Endodermal cell (in vitro differentiated cells): ENCODE measurements at regions not wholly inside any gene's neighbourhood (a gene's known extent, or its start where the extent isn't known, plus 50 kb on each side); places are given as distances from the start of the nearest gene placed in this dataset.

Experiments used
- DNase-seq: peaks from one replicate; pipeline ENCODE4 v3.0.0-alpha.2; 2017
- H3K27ac ChIP-seq: 2 replicates; pipeline ENCODE4 v1.5.1; 2013; ENCODE audit warnings: mild to moderate bottlenecking, low read depth, low read length, moderate library complexity
- H3K27me3 ChIP-seq: 2 replicates; pipeline ENCODE4 v1.6.1; 2013; ENCODE audit warnings: mild to moderate bottlenecking, low read length, moderate library complexity; ENCODE audit not compliant: insufficient read depth, control insufficient read depth, poor library complexity, severe bottlenecking
- H3K36me3 ChIP-seq: 2 replicates; pipeline ENCODE4 v1.7.0; 2013; ENCODE audit warnings: mild to moderate bottlenecking, low read length, moderate library complexity; ENCODE audit not compliant: control insufficient read depth, insufficient read depth
- H3K4me1 ChIP-seq: one replicate; pipeline ENCODE4 v1.7.0; 2013; ENCODE audit warnings: low read length; ENCODE audit not compliant: control insufficient read depth, insufficient read depth
- H3K4me3 ChIP-seq: 2 replicates; pipeline ENCODE4 v1.5.1; 2013; ENCODE audit warnings: mild to moderate bottlenecking, low read length, moderate library complexity
- H3K9ac ChIP-seq: 2 replicates; pipeline ENCODE4 v1.6.1; 2013; ENCODE audit warnings: mild to moderate bottlenecking, low read length, moderate library complexity; ENCODE audit not compliant: poor library complexity, severe bottlenecking; ENCODE audit errors: extremely low read depth
- H3K9me3 ChIP-seq: 2 replicates; pipeline ENCODE4 v1.6.1; 2013; ENCODE audit warnings: mild to moderate bottlenecking, low read length, moderate library complexity; ENCODE audit not compliant: control insufficient read depth
- H3K27ac Mint-ChIP-seq: 2 replicates; pipeline ENCODE4 v1.8.0; 2020; ENCODE audit warnings: mixed read lengths
- H3K27me3 Mint-ChIP-seq: 2 replicates; pipeline ENCODE4 v1.8.0; 2021; ENCODE audit warnings: mild to moderate bottlenecking, mixed read lengths; ENCODE audit not compliant: insufficient read depth
- H3K36me3 Mint-ChIP-seq: 2 replicates; pipeline ENCODE4 v1.8.0; 2020; ENCODE audit warnings: low read depth, mixed read lengths
- H3K4me1 Mint-ChIP-seq: 2 replicates; pipeline ENCODE4 v1.8.0; 2020; ENCODE audit warnings: mixed read lengths
- H3K4me3 Mint-ChIP-seq: 2 replicates; pipeline ENCODE4 v1.8.0; 2020; ENCODE audit warnings: mild to moderate bottlenecking, moderate library complexity, mixed read lengths
- H3K9me3 Mint-ChIP-seq: 2 replicates; pipeline ENCODE4 v1.8.0; 2020; ENCODE audit warnings: mild to moderate bottlenecking, mixed read lengths
- WGBS, 2 experiments: methylation state at CpG; one replicate each; pipeline versions ENCODE4 v1.1.5 to v1.1.7; 2013; ENCODE audit warnings: missing lambda C conversion rate in 2 of 2, mixed read lengths in 1 of 2; ENCODE audit not compliant: insufficient coverage in 1 of 2, insufficient read length in 1 of 2; 5-methylcytosine and 5-hydroxymethylcytosine counted together
- TF ChIP-seq, protein P1 (sequence below): fragments of 200-600 bp; sonication (generic); conservative IDR thresholded peaks from 2 replicates; pipeline ENCODE4 v1.5.0; 2021; ENCODE audit warnings: antibody characterized with exemption, mild to moderate bottlenecking

DNA sequence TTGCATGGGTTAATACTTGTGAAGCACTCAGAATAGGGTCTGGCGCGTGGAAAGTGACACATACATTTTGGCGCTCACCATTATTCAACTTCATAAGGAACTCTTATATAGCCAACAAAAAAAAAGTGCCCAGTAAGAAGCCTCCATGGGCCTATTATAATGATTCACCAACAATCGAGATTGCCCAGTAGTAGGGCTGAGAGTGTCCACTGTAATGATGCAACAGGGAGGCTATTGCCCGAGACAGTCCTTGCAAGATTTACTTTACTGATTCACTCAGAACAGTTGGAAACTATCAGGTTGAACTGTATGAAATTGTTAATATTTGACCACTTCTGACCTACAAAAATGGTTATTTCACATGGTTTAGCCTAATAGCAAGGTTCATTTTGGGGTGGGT lies 86.0 kb downstream of the PJA1 start:
- Histone ChIP-seq H3K4me1 (peaks cover 2% of the 10 kb centered on the region), H3K9me3 (no peaks in the 10 kb centered on the region), H3K27ac (no peak overlapping the region), H3K27me3 (no peaks in the 10 kb centered on the region), H3K36me3 (no peaks in the 10 kb centered on the region), H3K9ac (no peak overlapping the region), H3K4me3 (no peak overlapping the region)
- H3K4me1 Mint-ChIP-seq = peaks cover 6% of the 10 kb centered on the region
- DNase-seq = no peak
- H3K27ac Mint-ChIP-seq = no peak overlapping the region
- peaks cover 41% of the 10 kb centered on the region for H3K9me3 Mint-ChIP-seq
- H3K27me3 Mint-ChIP-seq = no peaks in the 10 kb centered on the region
- no peaks in the 10 kb centered on the region for H3K36me3 Mint-ChIP-seq
- 84 to 93% methylated on average over 2 to 5 of the region's 5 CpGs for whole genome bisulfite sequencing, 2 experiments
- no peak overlapping the region for H3K4me3 Mint-ChIP-seq
- TF ChIP-seq, protein P1, sequence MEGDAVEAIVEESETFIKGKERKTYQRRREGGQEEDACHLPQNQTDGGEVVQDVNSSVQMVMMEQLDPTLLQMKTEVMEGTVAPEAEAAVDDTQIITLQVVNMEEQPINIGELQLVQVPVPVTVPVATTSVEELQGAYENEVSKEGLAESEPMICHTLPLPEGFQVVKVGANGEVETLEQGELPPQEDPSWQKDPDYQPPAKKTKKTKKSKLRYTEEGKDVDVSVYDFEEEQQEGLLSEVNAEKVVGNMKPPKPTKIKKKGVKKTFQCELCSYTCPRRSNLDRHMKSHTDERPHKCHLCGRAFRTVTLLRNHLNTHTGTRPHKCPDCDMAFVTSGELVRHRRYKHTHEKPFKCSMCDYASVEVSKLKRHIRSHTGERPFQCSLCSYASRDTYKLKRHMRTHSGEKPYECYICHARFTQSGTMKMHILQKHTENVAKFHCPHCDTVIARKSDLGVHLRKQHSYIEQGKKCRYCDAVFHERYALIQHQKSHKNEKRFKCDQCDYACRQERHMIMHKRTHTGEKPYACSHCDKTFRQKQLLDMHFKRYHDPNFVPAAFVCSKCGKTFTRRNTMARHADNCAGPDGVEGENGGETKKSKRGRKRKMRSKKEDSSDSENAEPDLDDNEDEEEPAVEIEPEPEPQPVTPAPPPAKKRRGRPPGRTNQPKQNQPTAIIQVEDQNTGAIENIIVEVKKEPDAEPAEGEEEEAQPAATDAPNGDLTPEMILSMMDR = no peak

- H3K4me1 ChIP-seq = peaks cover 5% of the 10 kb centered on the region
- Mint-ChIP-seq H3K9me3 (peaks cover 46% of the 10 kb centered on the region), H3K36me3 (no peaks in the 10 kb centered on the region), H3K4me1 (peaks cover 4% of the 10 kb centered on the region), H3K27me3 (no peaks in the 10 kb centered on the region), H3K4me3 (no peak overlapping the region), H3K27ac (no peak overlapping the region)
- H3K27ac ChIP-seq = no peak overlapping the region
- no peak overlapping the region for H3K4me3 ChIP-seq
- no peak overlapping the region for H3K9ac ChIP-seq
- TF ChIP-seq, protein P1 = no peak
- no peak for DNase-seq
- H3K36me3 ChIP-seq = no peaks in the 10 kb centered on the region
- H3K9me3 ChIP-seq = no peaks in the 10 kb centered on the region
- WGBS, 2 experiments = 79 to 100% methylated on average over 1 to 6 of the region's 6 CpGs
- no peaks in the 10 kb centered on the region for H3K27me3 ChIP-seq
Measured at GRCh38 chrX:69077895-69078455, 87.3 kb downstream of the PJA1 start.

DNA sequence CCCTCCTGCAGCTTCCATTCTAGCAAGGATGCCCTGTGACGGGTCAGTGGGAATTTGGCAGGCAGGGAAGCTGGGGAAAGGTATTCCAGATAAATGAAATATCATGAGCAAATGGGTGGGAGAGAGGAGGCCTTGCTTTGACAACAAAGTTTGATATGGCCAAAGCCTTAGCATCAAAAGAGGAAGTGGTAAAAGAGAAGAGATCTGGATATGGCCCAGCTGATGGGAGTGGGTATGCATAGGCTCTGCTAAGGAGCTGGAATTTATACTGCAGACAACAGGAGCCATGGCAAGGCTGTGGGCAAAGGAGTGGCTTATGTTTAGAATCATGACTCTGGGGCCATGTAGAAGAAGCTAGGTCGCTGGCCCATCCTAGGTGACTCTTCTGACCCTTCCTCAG lies 89.2 kb downstream of the PJA1 start:
- Mint-ChIP-seq H3K27ac (no peak overlapping the region), H3K36me3 (no peaks in the 10 kb centered on the region), H3K27me3 (no peaks in the 10 kb centered on the region), H3K4me1 (peaks cover 2% of the 10 kb centered on the region), H3K9me3 (peaks cover 49% of the 10 kb centered on the region), H3K4me3 (no peak overlapping the region)
- no peaks in the 10 kb centered on the region for H3K9me3 ChIP-seq
- no peaks in the 10 kb centered on the region for H3K27me3 ChIP-seq
- no peak overlapping the region for H3K27ac ChIP-seq
- H3K9ac ChIP-seq = no peak overlapping the region
- peaks cover 5% of the 10 kb centered on the region for H3K4me1 ChIP-seq
- H3K4me3 ChIP-seq = no peak overlapping the region
- WGBS, 2 experiments = 89% methylated on average over 2 of the region's 2 CpGs; no CpG with 5 or more reads in 1 of the 2 experiments
- TF ChIP-seq, protein P1 = no peak
- H3K36me3 ChIP-seq = no peaks in the 10 kb centered on the region
- no peak for DNase-seq
